Adrenal gland (tissue), 5 donors: ENCODE measurements at regions not wholly inside any gene's neighbourhood (a gene's known extent, or its start where the extent isn't known, plus 50 kb on each side); places are given as distances from the start of the nearest gene placed in this dataset.

Source experiments
- POLR2A ChIP-seq, 2 donors: fragments of 450-650 bp; IDR thresholded peaks; one replicate each; pipeline ENCODE4 v1.6.1; 2017; ENCODE audit warnings: antibody characterized with exemption in 2 of 2, mild to moderate bottlenecking in 2 of 2, moderate library complexity in 1 of 2
- TF ChIP-seq, protein P1 (sequence below), 6 experiments: fragments of 450-650 bp in 4 of 6; fragments of 200-600 bp in 2 of 6; sonication (generic) in 1 of 6; IDR thresholded peaks; 1 replicate in 5 of 6; 2 replicates in 1 of 6; pipeline versions ENCODE4 v1.5.1 to v1.8.0; 2016 to 2021; ENCODE audit warnings: antibody characterized with exemption in 6 of 6, mild to moderate bottlenecking in 2 of 6, moderate library complexity in 1 of 6
- donor health status: DM: no; HTN: no; CAD: no.

DNA sequence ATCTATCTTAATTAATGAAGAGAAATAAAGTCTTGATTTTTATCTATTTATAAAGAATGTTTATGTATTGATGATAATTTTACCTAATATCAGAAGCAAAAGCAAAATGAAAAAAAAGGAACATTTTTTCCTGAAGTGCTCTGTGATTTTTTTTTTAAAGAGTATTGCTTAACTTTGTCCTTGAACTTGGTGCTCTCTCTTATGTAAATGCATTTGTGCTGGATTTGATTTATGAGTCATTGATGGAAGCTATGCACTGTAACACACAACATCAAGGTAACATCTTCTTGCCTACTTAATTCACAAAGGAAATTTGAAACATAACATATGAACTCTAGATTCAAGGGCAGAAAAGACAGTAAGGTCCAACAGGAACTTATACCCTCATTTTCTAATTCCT lies 312.9 kb upstream of the CDH19 start:
- no peak for TF ChIP-seq POLR2A (IDR thresholded peaks at IDR 0.05)
- TF ChIP-seq, protein P1, sequence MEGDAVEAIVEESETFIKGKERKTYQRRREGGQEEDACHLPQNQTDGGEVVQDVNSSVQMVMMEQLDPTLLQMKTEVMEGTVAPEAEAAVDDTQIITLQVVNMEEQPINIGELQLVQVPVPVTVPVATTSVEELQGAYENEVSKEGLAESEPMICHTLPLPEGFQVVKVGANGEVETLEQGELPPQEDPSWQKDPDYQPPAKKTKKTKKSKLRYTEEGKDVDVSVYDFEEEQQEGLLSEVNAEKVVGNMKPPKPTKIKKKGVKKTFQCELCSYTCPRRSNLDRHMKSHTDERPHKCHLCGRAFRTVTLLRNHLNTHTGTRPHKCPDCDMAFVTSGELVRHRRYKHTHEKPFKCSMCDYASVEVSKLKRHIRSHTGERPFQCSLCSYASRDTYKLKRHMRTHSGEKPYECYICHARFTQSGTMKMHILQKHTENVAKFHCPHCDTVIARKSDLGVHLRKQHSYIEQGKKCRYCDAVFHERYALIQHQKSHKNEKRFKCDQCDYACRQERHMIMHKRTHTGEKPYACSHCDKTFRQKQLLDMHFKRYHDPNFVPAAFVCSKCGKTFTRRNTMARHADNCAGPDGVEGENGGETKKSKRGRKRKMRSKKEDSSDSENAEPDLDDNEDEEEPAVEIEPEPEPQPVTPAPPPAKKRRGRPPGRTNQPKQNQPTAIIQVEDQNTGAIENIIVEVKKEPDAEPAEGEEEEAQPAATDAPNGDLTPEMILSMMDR (IDR thresholded peaks at IDR 0.05) = no peak
